HCT116 (cell line): ENCODE measurements at regions not wholly inside any gene's neighbourhood (a gene's known extent, or its start where the extent isn't known, plus 50 kb on each side); places are given as distances from the start of the nearest gene placed in this dataset.

Experiments
- ATAC-seq: fragments of 200-7000 bp; cut with Tn5 transposase; 2 replicates; pipeline ENCODE4 v1.9.1; 2020; ENCODE audit warnings: mild to moderate bottlenecking, moderate library complexity
- BruUV-seq: library from RNA; stranded (reverse); fragments of 400-500 nt; replicated peaks from 2 replicates; lab custom pipeline; 2021; lab: Mats Ljungman, UMichigan
- CTCF ChIA-PET: fragments of 300-600 bp; sonication (Branson Sonifier 250); formaldehyde crosslinking; loops from one replicate; lab custom pipeline; 2021; ENCODE audit warnings: antibody characterized with exemption; lab: Charles Lee
- POLR2A ChIA-PET: fragments of 300-600, 350-600 bp; sonication (Branson Sonifier 250); formaldehyde crosslinking; loops from one replicate; lab custom pipeline; 2021; ENCODE audit warnings: antibody characterized with exemption; lab: Charles Lee
- RAD21 ChIA-PET, 2 experiments: fragments of 300-600 bp; sonication (Branson Sonifier 250); formaldehyde crosslinking; loops; one replicate each; lab custom pipeline; 2023; ENCODE audit warnings: low total read pairs in 2 of 2; ENCODE audit not compliant: uncharacterized antibody in 2 of 2, unreplicated experiment in 2 of 2, low non-redundant PET in 1 of 2; lab: Charles Lee
- DNase-seq: peaks from one replicate; pipeline ENCODE4 v3.0.0-alpha.2; 2010; ENCODE audit warnings: low read depth, low spot score
- H2AFZ ChIP-seq: fragments of 200-600 bp; shearing (Covaris generic), sonication (generic); 2 replicates; pipeline ENCODE4 v1.6.1; 2017; ENCODE audit warnings: low read depth, mixed run types, mixed read lengths, antibody characterized with exemption, low read length; ENCODE audit not compliant: poor library complexity, severe bottlenecking
- H3K27ac ChIP-seq: 2 replicates; pipeline ENCODE4 v1.5.1; 2012; ENCODE audit warnings: low read depth, low read length
- H3K27me3 ChIP-seq: fragments of 200-600 bp; sonication (generic); 2 replicates; pipeline ENCODE4 v1.6.1; 2016; ENCODE audit warnings: mixed run types, low read length, mixed read lengths; ENCODE audit not compliant: insufficient read depth
- H3K36me3 ChIP-seq, 2 experiments: fragments of 200-500 bp in 1 of 2; fragments of 200-600 bp in 1 of 2; sonication (Bioruptor generic) in 1 of 2; sonication (generic) in 1 of 2; 2 replicates each; pipeline versions ENCODE4 v1.5.1 to v1.6.1; 2014 to 2016; ENCODE audit warnings: low read length in 2 of 2, inconsistent platforms in 1 of 2, mixed read lengths in 1 of 2, mixed run types in 1 of 2; ENCODE audit not compliant: insufficient read depth in 2 of 2, control insufficient read depth in 1 of 2
- H3K4me1 ChIP-seq, 2 experiments: fragments of 200-600 bp in 1 of 2; sonication (generic) in 1 of 2; 2 replicates each; pipeline versions ENCODE4 v1.5.1 to v1.6.1; 2012 to 2017; ENCODE audit warnings: low read length in 2 of 2, inconsistent platforms in 1 of 2, mild to moderate bottlenecking in 1 of 2, mixed read lengths in 1 of 2, mixed run types in 1 of 2, moderate library complexity in 1 of 2; ENCODE audit not compliant: insufficient read depth in 2 of 2, control insufficient read depth in 1 of 2
- H3K4me2 ChIP-seq: fragments of 200-600 bp; sonication (generic); 2 replicates; pipeline ENCODE4 v1.6.1; 2017; ENCODE audit warnings: mixed run types, low read length, mixed read lengths
- H3K4me3 ChIP-seq, 2 experiments: fragments of 200-600 bp in 1 of 2; sonication (generic) in 1 of 2; replicated peaks in 1 of 2; 2 replicates each; pipeline ENCODE4 v1.5.1; 2011 to 2016; ENCODE audit warnings: low read length in 2 of 2, control low read depth in 1 of 2, low read depth in 1 of 2, mild to moderate bottlenecking in 1 of 2, mixed read lengths in 1 of 2, mixed run types in 1 of 2
- H3K79me2 ChIP-seq: fragments of 200-600 bp; sonication (generic); 2 replicates; pipeline ENCODE4 v1.6.1; 2017; ENCODE audit warnings: mild to moderate bottlenecking, mixed run types, low read length, moderate library complexity, mixed read lengths; ENCODE audit not compliant: insufficient read depth
- H3K9ac ChIP-seq: fragments of 200-600 bp; sonication (generic); 2 replicates; pipeline ENCODE4 v1.6.1; 2016; ENCODE audit warnings: low read length, mixed read lengths
- H3K9me2 ChIP-seq: fragments of 200-600 bp; sonication (generic), shearing (Covaris generic); 2 replicates; pipeline ENCODE4 v1.6.1; 2017; ENCODE audit warnings: mixed run types, mild to moderate bottlenecking, moderate library complexity; ENCODE audit not compliant: insufficient read depth
- H3K9me3 ChIP-seq, 2 experiments: fragments of 200-500 bp in 1 of 2; fragments of 200-600 bp in 1 of 2; sonication (Bioruptor generic) in 1 of 2; sonication (generic) in 1 of 2; 2 replicates each; pipeline ENCODE4 v1.6.1; 2014 to 2017; ENCODE audit warnings: low read length in 2 of 2, mixed read lengths in 2 of 2, inconsistent platforms in 1 of 2, low read depth in 1 of 2, mild to moderate bottlenecking in 1 of 2, mixed run types in 1 of 2, moderate library complexity in 1 of 2; ENCODE audit not compliant: control insufficient read depth in 1 of 2, insufficient read depth in 1 of 2
- H4K20me1 ChIP-seq: fragments of 200-600 bp; sonication (generic), shearing (Covaris generic); 2 replicates; pipeline ENCODE4 v1.6.1; 2017; ENCODE audit warnings: mixed run types, mild to moderate bottlenecking, moderate library complexity; ENCODE audit not compliant: insufficient read depth
- CBX3 ChIP-seq: IDR thresholded peaks from 2 replicates; pipeline ENCODE4 v1.6.1; 2012; ENCODE audit warnings: low read depth
- CEBPB ChIP-seq: IDR thresholded peaks from 2 replicates; pipeline ENCODE4 v1.6.1; 2012; ENCODE audit warnings: low read depth
- FOSL1 ChIP-seq: IDR thresholded peaks from 2 replicates; pipeline ENCODE4 v1.6.1; 2012; ENCODE audit warnings: low read depth
- POLR2A ChIP-seq: IDR thresholded peaks from 2 replicates; pipeline ENCODE4 v1.7.0; 2011; ENCODE audit warnings: borderline replicate concordance; ENCODE audit not compliant: insufficient read depth, insufficient read length; ENCODE audit errors: extremely low read depth
- SRF ChIP-seq: IDR thresholded peaks from 2 replicates; pipeline ENCODE4 v1.6.1; 2012; ENCODE audit warnings: low read depth
- YY1 ChIP-seq: IDR thresholded peaks from 2 replicates; pipeline ENCODE4 v1.6.1; 2011; ENCODE audit warnings: low read length, low read depth, moderate library complexity, mild to moderate bottlenecking; ENCODE audit not compliant: insufficient replicate concordance; ENCODE audit errors: extremely low read depth
- ZFX ChIP-seq: fragments of 450-650 bp; IDR thresholded peaks from 2 replicates; pipeline ENCODE4 v1.6.1; 2017
- intact Hi-C: fragments of 100-400 bp; cut with micrococcal nuclease; formaldehyde crosslinking; loops from 2 replicates; pipeline ENCODE4 v1.10.0; 2022
- TF ChIP-seq, protein P1 (sequence below), 3 experiments: fragments of 200-600 bp in 1 of 3; sonication (generic) in 1 of 3; IDR thresholded peaks in 2 of 3; conservative IDR thresholded peaks in 1 of 3; 2 replicates each; pipeline ENCODE4 v1.5.1; 2012 to 2017; ENCODE audit warnings: low read depth in 2 of 3, low read length in 2 of 3, antibody characterized with exemption in 1 of 3, borderline replicate concordance in 1 of 3, control low read depth in 1 of 3, mild to moderate bottlenecking in 1 of 3, mixed read lengths in 1 of 3, mixed run types in 1 of 3, moderate library complexity in 1 of 3; ENCODE audit not compliant: insufficient read depth in 1 of 3

DNA sequence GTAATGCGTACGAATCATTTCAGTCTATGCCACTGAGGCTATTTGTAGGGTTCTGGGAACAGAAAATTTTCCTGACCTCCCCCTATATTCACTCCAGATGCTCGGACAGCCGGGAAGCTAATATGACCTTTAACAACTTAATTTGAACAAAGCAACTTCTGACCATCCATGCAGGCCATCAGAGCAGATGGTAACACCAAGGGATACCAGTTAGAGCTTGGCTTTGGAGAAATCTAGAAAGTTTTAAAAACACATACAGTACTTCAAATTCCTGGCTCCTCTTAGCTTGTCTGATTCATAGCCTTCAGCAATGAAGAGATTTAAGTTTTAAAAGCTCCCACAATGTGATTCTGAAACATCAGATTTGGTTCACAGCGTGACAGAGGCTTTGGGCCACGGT is 257.3 kb downstream of the GPAM start:
- DNase-seq = no peak
- no peaks in the 10 kb centered on the region for H4K20me1 ChIP-seq
- no peaks in the 10 kb centered on the region for H3K9me3 ChIP-seq
- H3K27ac ChIP-seq = no peak overlapping the region
- ChIA-PET RAD21 (no interaction called here), CTCF (no interaction called here), POLR2A (no interaction called here)
- no peaks in the 10 kb centered on the region for H3K36me3 ChIP-seq
- H2AFZ ChIP-seq = no peak overlapping the region
- H3K4me3 ChIP-seq = no peak overlapping the region
- no peak overlapping the region for H3K9ac ChIP-seq
- TF ChIP-seq, protein P1, sequence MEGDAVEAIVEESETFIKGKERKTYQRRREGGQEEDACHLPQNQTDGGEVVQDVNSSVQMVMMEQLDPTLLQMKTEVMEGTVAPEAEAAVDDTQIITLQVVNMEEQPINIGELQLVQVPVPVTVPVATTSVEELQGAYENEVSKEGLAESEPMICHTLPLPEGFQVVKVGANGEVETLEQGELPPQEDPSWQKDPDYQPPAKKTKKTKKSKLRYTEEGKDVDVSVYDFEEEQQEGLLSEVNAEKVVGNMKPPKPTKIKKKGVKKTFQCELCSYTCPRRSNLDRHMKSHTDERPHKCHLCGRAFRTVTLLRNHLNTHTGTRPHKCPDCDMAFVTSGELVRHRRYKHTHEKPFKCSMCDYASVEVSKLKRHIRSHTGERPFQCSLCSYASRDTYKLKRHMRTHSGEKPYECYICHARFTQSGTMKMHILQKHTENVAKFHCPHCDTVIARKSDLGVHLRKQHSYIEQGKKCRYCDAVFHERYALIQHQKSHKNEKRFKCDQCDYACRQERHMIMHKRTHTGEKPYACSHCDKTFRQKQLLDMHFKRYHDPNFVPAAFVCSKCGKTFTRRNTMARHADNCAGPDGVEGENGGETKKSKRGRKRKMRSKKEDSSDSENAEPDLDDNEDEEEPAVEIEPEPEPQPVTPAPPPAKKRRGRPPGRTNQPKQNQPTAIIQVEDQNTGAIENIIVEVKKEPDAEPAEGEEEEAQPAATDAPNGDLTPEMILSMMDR (IDR thresholded peaks at IDR 0.05 in 2 of 3, conservative IDR thresholded peaks at IDR 0.05 in 1 of 3; ENCODE audit: borderline replicate concordance in 1 of 3, insufficient read depth in 1 of 3, low read depth in 2 of 3, low read length in 2 of 3) = no peak
- TF ChIP-seq CEBPB = no peak
- TF ChIP-seq FOSL1 = no peak
- TF ChIP-seq ZFX = no peak
- TF ChIP-seq YY1 = no peak
- TF ChIP-seq POLR2A = no peak
- TF ChIP-seq SRF = no peak
- intact Hi-C loops = no loop called here
- ATAC-seq = no peak
- BruUV-seq = no TSS peak
- H3K27me3 ChIP-seq = 0 out of 2 replicates have a peak, but pooled peaks cover 14% of the 10 kb centered on the region
- no peak overlapping the region for H3K4me2 ChIP-seq
- H3K9me2 ChIP-seq = no peaks in the 10 kb centered on the region
- H3K79me2 ChIP-seq = no peaks in the 10 kb centered on the region
- H3K4me1 ChIP-seq = no peaks in the 10 kb centered on the region

DNA sequence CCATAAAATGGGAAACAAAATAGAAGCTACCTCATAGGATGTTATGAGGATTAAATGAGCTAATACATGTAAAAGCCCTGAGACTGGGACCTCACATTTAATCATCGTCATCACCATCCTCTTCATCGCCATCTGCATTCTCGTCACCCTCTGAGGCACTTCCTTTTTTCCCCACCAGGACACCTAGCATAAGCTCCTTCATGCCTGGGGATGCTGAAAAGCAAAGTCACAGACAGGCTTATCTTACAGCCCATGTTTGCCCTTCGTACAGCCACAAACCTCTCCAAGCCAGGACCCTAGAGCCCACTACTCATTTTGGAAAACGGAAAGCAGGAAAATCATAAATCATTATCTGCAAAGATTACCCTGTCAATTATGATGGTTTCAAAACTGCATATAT is 249.6 kb downstream of the GPAM start:
- CTCF ChIA-PET = no interaction called here

More for the DNA sequence above, 249.6 kb downstream of the GPAM start:
- Histone ChIP-seq H3K4me1 (no peaks in the 10 kb centered on the region), H3K4me2 (no peak overlapping the region), H3K9ac (no peak overlapping the region), H3K9me3 (no peaks in the 10 kb centered on the region), H3K9me2 (no peaks in the 10 kb centered on the region), H3K36me3 (no peaks in the 10 kb centered on the region), H3K27ac (no peak overlapping the region), H3K79me2 (no peaks in the 10 kb centered on the region), H4K20me1 (no peaks in the 10 kb centered on the region), H3K4me3 (no peak overlapping the region), H2AFZ (no peak overlapping the region), H3K27me3 (peaks cover 34% of the 10 kb centered on the region)
- RAD21 ChIA-PET = no interaction called here
- intact Hi-C loops = no loop called here
- ATAC-seq = peak; percentile 60
- no TSS peak for BruUV-seq
- no peak for TF ChIP-seq CBX3
- TF ChIP-seq, protein P1 (IDR thresholded peaks at IDR 0.05 in 2 of 3, conservative IDR thresholded peaks at IDR 0.05 in 1 of 3; ENCODE audit: borderline replicate concordance in 1 of 3, insufficient read depth in 1 of 3, low read depth in 2 of 3, low read length in 2 of 3) = peak in 2 of 3 experiments; percentile 42 to 48; a peak in 4 of 6 replicates
- POLR2A ChIA-PET = no interaction called here
- no peak for DNase-seq
